ENCODE measurements at regions not wholly inside any gene's neighbourhood (a gene's known extent, or its start where the extent isn't known, plus 50 kb on each side); places are given as distances from the start of the nearest gene placed in this dataset.

GRCh38 chr14:55946231-55946630 is 172.0 kb upstream of the PELI2 start:
- no peak for DNase-seq

GRCh38 chr14:55948399-55948798 is 169.8 kb upstream of the PELI2 start:
- DNase-seq = no peak

GRCh38 chr14:55949708-55950107 is 168.5 kb upstream of the PELI2 start:
- no peak for DNase-seq

- no peak for DNase-seq
These were observed 168.1 kb upstream of the PELI2 start for GRCh38 chr14:55950135-55950534.

GRCh38 chr14:55951341-55952206 is 166.6 kb upstream of the PELI2 start:
- DNase-seq = no peak

GRCh38 chr14:55954108-55954507 is 164.1 kb upstream of the PELI2 start:
- no peak for DNase-seq

- DNase-seq = no peak
These were observed 163.0 kb upstream of the PELI2 start for GRCh38 chr14:55955175-55955574.

- no peak for DNase-seq
These were observed 160.3 kb upstream of the PELI2 start for GRCh38 chr14:55957950-55958349.

- DNase-seq = no peak
These were observed 154.9 kb upstream of the PELI2 start for GRCh38 chr14:55963295-55963694.

GRCh38 chr14:55964091-55964490 is 154.1 kb upstream of the PELI2 start:
- DNase-seq = no peak

GRCh38 chr14:55964821-55965220 is 153.4 kb upstream of the PELI2 start:
- no peak for DNase-seq

- no peak for DNase-seq
These were observed 152.4 kb upstream of the PELI2 start for GRCh38 chr14:55965851-55966250.

GRCh38 chr14:55968741-55969140 is 149.5 kb upstream of the PELI2 start:
- no peak for DNase-seq

GRCh38 chr14:55973285-55973800 is 144.9 kb upstream of the PELI2 start:
- no peak for DNase-seq

- no peak for DNase-seq
These were observed 144.1 kb upstream of the PELI2 start for GRCh38 chr14:55973911-55974630.

GRCh38 chr14:55975281-55975910 is 142.8 kb upstream of the PELI2 start:
- no peak for DNase-seq

GRCh38 chr14:55976219-55976618 is 142.0 kb upstream of the PELI2 start:
- DNase-seq = no peak

- DNase-seq = no peak
These were observed 141.6 kb upstream of the PELI2 start for GRCh38 chr14:55976655-55977054.

- DNase-seq = no peak
These were observed 140.6 kb upstream of the PELI2 start for GRCh38 chr14:55977392-55978150.

- DNase-seq = no peak
These were observed 139.1 kb upstream of the PELI2 start for GRCh38 chr14:55979096-55979495.

- DNase-seq = no peak
These were observed 138.4 kb upstream of the PELI2 start for GRCh38 chr14:55979781-55980180.

GRCh38 chr14:55980970-55981369 is 137.2 kb upstream of the PELI2 start:
- DNase-seq = no peak

GRCh38 chr14:55986069-55986468 is 132.1 kb upstream of the PELI2 start:
- DNase-seq = no peak

Data from DMS79 (cell line).